Endothelial cell (in vitro differentiated cells): ENCODE measurements at regions not wholly inside any gene's neighbourhood (a gene's known extent, or its start where the extent isn't known, plus 50 kb on each side); places are given as distances from the start of the nearest gene placed in this dataset.

Experiments used
- DNase-seq: peaks from one replicate; pipeline ENCODE4 v3.0.0; 2021; ENCODE audit warnings: low spot score
- H3K27ac Mint-ChIP-seq: one replicate; pipeline ENCODE4 v1.8.0; 2021; ENCODE audit warnings: mixed read lengths, inconsistent platforms; ENCODE audit not compliant: unreplicated experiment
- H3K27me3 Mint-ChIP-seq: one replicate; pipeline ENCODE4 v1.8.0; 2021; ENCODE audit warnings: mild to moderate bottlenecking, moderate library complexity, mixed read lengths, inconsistent platforms; ENCODE audit not compliant: unreplicated experiment
- H3K36me3 Mint-ChIP-seq: one replicate; pipeline ENCODE4 v1.8.0; 2021; ENCODE audit warnings: mild to moderate bottlenecking, low read depth, mixed read lengths, inconsistent platforms; ENCODE audit not compliant: unreplicated experiment
- H3K4me1 Mint-ChIP-seq: one replicate; pipeline ENCODE4 v1.8.0; 2021; ENCODE audit warnings: mild to moderate bottlenecking, mixed read lengths, inconsistent platforms; ENCODE audit not compliant: unreplicated experiment
- H3K4me3 Mint-ChIP-seq: one replicate; pipeline ENCODE4 v1.8.0; 2021; ENCODE audit warnings: mild to moderate bottlenecking, mixed read lengths, inconsistent platforms; ENCODE audit not compliant: unreplicated experiment
- H3K9me3 Mint-ChIP-seq: one replicate; pipeline ENCODE4 v1.8.0; 2021; ENCODE audit warnings: mixed read lengths, inconsistent platforms; ENCODE audit not compliant: unreplicated experiment
- TF ChIP-seq, protein P1 (sequence below): fragments of 200-600 bp; sonication (generic); IDR thresholded peaks from one replicate; pipeline ENCODE4 v1.5.0; 2021; ENCODE audit warnings: antibody characterized with exemption; ENCODE audit not compliant: unreplicated experiment

DNA sequence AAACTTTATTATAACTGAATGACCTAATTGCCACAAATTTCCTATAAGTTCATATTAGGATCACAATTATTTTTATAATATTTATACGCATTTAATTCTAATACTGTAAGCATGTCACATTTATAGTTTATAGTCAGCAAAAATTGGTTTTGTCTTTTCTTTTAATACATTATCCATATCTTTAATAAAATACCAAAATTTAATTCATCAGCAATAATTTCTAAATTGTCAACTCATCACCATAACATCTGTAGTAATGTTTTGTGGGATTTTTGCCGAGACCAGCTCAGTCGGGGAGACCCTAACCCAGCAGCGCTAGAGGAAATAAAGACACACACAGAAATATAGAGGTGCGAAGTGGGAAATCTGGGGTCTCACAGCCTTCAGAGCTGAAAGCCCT lies 254.2 kb downstream of the KIF21A start:
- no peaks in the 10 kb centered on the region for H3K9me3 Mint-ChIP-seq
- no peaks in the 10 kb centered on the region for H3K4me1 Mint-ChIP-seq
- no peaks in the 10 kb centered on the region for H3K27me3 Mint-ChIP-seq
- H3K27ac Mint-ChIP-seq = no peak overlapping the region
- H3K36me3 Mint-ChIP-seq = no peaks in the 10 kb centered on the region
- TF ChIP-seq, protein P1, sequence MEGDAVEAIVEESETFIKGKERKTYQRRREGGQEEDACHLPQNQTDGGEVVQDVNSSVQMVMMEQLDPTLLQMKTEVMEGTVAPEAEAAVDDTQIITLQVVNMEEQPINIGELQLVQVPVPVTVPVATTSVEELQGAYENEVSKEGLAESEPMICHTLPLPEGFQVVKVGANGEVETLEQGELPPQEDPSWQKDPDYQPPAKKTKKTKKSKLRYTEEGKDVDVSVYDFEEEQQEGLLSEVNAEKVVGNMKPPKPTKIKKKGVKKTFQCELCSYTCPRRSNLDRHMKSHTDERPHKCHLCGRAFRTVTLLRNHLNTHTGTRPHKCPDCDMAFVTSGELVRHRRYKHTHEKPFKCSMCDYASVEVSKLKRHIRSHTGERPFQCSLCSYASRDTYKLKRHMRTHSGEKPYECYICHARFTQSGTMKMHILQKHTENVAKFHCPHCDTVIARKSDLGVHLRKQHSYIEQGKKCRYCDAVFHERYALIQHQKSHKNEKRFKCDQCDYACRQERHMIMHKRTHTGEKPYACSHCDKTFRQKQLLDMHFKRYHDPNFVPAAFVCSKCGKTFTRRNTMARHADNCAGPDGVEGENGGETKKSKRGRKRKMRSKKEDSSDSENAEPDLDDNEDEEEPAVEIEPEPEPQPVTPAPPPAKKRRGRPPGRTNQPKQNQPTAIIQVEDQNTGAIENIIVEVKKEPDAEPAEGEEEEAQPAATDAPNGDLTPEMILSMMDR = no peak
- no peak for DNase-seq
- H3K4me3 Mint-ChIP-seq = no peak overlapping the region

DNA sequence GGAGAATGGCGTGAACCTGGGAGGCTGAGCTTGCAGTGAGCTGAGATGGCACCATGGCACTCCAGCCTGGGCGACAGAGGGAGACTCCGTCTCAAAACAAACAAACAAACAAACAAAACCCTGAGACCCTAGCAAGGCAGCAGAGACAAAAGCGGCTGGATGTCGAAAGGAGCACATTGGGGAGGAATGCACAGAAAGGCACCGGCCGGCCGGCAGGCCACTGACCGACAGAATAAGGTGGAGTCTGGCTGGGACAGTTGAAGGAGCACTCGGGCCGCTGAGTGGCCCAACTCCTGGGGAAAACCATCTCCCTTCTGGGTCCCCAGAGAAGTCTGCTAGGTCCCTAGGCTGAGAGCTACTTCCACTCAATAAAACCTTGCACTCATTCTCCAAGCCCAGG lies 256.2 kb downstream of the KIF21A start:
- Mint-ChIP-seq H3K27me3 (peaks cover 1% of the 10 kb centered on the region), H3K4me3 (no peak overlapping the region), H3K36me3 (no peaks in the 10 kb centered on the region), H3K27ac (no peak overlapping the region), H3K4me1 (no peaks in the 10 kb centered on the region), H3K9me3 (no peaks in the 10 kb centered on the region)
- TF ChIP-seq, protein P1 = no peak
- DNase-seq = no peak

DNA sequence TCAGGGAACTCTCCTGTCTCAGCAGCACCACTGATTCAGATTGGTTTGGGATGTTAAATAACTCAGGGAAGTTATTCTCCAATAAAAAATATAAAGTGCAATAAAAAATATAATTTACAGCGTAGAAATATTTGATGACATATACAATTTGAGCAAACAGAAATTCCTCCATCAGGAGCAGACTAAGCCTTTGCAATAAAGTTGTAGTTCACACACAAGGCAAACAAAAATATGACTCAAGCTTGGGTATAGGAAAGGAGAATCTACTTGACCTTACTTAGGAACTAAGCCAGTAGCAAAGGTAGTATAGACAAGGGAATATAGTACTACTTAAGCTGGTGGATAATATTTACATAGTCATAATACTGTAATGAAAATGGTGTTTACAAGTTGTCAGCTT lies 264.1 kb downstream of the KIF21A start:
- peaks cover 1% of the 10 kb centered on the region for H3K27me3 Mint-ChIP-seq
- no peak overlapping the region for H3K27ac Mint-ChIP-seq
- H3K4me3 Mint-ChIP-seq = no peak overlapping the region
- H3K36me3 Mint-ChIP-seq = no peaks in the 10 kb centered on the region
- DNase-seq = no peak
- TF ChIP-seq, protein P1 = no peak
- H3K9me3 Mint-ChIP-seq = no peaks in the 10 kb centered on the region
- no peaks in the 10 kb centered on the region for H3K4me1 Mint-ChIP-seq

DNA sequence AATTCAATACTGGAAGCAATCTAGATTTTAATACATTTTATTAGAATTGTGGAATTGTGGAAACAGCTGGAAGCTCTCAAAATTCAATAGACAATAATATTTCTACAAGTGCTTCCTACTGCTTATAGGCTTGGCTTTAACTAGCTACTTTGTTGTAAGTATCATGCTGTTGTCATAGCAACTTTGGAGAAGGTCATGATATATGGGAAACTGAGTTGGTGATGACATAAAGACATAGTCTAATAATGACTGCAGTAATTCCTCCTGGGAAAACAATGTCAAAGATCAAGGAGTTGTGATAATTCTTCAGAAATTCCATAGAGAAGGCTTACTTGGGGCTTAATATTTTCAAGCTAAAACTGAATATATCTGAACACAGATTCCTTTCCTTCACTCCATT lies 266.6 kb downstream of the KIF21A start:
- Mint-ChIP-seq H3K9me3 (no peaks in the 10 kb centered on the region), H3K27me3 (no peaks in the 10 kb centered on the region), H3K27ac (no peak overlapping the region), H3K4me1 (no peaks in the 10 kb centered on the region), H3K4me3 (no peak overlapping the region), H3K36me3 (no peaks in the 10 kb centered on the region)
- no peak for DNase-seq
- TF ChIP-seq, protein P1 = no peak

DNA sequence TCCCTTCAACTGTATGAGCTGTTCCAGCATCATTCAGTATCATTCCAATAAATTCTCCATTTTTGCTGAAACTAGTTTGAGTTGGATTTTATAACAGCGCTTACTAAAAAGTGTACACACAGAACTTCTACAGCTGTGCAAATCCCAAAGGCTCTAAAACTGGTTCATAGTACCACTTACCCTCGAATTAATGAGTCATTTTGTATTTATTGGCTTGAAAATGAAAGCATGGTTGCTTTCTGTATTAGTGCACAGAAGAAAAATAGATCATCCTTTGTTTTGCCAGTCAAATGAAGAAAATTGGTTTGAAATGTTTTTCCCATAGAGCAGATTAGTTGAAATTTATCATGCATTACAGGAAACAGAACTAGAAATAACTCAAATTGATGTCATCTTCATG lies 268.3 kb upstream of the CPNE8 start:
- DNase-seq = no peak
- Mint-ChIP-seq H3K4me3 (no peak overlapping the region), H3K4me1 (no peaks in the 10 kb centered on the region), H3K9me3 (no peaks in the 10 kb centered on the region), H3K27ac (no peak overlapping the region), H3K27me3 (no peaks in the 10 kb centered on the region), H3K36me3 (no peaks in the 10 kb centered on the region)
- TF ChIP-seq, protein P1 = no peak
